ENCODE measurements at regions not wholly inside any gene's neighbourhood (a gene's known extent, or its start where the extent isn't known, plus 50 kb on each side); places are given as distances from the start of the nearest gene placed in this dataset.

DNA sequence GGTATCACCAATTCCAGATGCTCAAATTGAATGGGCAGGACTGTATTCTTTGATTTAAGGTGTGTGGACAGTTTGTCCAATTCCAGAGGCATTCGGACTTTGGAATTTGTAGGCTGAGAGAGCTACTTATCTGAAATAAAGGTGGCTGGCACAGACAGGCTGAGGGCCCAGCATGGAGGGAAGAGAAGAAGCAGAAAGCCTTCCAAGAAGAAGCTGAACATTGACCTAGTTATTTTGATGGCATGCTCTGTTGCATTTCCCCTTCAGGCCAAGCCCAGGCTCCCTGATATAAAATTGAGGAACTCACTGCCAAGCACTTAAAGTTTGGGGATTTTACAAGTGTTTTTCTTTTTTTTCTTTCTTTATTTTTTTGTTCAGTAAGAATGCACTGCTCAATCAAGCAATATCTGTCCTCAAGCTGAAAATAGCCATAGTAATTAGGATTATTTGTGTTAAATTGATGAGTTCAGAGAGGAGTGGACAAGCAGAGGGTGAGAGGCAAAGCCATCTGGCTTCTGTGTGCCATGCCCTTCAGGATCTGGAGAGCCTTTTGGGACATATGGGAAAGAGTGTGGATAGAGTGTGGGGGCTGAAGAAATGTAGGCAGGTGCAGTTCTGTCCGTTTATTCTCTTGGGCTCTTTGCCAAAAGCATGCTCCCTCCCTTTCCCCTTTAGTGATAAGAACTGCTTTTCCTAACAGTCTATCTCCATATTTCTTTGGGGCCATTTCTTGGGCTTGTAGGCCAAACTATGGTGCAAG, 148.9 kb downstream of the OXSM start:
- no peaks in the 10 kb centered on the region for H3K36me3 ChIP-seq (ENCODE audit: low read depth)
- no peak overlapping the region for H3K27ac ChIP-seq (ENCODE audit: poor library complexity, severe bottlenecking)
- H3K4me3 ChIP-seq (ENCODE audit: severe bottlenecking): no peak overlapping the region
- H3K27me3 ChIP-seq (ENCODE audit: insufficient read depth, poor library complexity, severe bottlenecking): no peaks in the 10 kb centered on the region
- TF ChIP-seq, protein P1, sequence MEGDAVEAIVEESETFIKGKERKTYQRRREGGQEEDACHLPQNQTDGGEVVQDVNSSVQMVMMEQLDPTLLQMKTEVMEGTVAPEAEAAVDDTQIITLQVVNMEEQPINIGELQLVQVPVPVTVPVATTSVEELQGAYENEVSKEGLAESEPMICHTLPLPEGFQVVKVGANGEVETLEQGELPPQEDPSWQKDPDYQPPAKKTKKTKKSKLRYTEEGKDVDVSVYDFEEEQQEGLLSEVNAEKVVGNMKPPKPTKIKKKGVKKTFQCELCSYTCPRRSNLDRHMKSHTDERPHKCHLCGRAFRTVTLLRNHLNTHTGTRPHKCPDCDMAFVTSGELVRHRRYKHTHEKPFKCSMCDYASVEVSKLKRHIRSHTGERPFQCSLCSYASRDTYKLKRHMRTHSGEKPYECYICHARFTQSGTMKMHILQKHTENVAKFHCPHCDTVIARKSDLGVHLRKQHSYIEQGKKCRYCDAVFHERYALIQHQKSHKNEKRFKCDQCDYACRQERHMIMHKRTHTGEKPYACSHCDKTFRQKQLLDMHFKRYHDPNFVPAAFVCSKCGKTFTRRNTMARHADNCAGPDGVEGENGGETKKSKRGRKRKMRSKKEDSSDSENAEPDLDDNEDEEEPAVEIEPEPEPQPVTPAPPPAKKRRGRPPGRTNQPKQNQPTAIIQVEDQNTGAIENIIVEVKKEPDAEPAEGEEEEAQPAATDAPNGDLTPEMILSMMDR (IDR thresholded peaks at IDR 0.05; ENCODE audit: poor library complexity, severe bottlenecking): no peak
- ATAC-seq (ENCODE audit: low read depth): no peak
- no peaks in the 10 kb centered on the region for H3K4me1 ChIP-seq (ENCODE audit: insufficient read depth, poor library complexity, severe bottlenecking)
- no peak for DNase-seq (ENCODE audit: low spot score)
- no peaks in the 10 kb centered on the region for H3K9me3 ChIP-seq (ENCODE audit: severe bottlenecking)

DNA sequence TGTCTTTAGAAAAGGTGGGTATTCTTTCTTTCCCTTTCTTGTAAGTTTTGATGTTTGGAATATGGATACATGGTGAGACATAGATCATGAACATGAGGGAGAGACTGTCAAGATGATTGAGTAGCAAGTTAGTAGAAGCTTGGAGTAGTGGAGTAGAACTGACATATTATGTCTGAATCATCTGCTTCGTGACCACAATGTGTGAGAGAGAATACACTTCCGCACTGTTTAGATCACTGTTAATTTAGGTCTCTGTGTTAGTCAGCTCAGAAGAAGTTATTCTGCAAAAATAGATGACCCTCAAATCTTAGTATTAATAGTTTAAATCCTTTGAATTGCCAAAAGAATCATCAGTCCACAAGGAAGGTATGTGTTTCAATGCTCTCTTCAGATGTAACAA, 151.0 kb downstream of the OXSM start:
- ATAC-seq (ENCODE audit: low read depth) (no peak), DNase-seq (ENCODE audit: low spot score) (no peak)
- no peaks in the 10 kb centered on the region for H3K27me3 ChIP-seq (ENCODE audit: insufficient read depth, poor library complexity, severe bottlenecking)
- no peaks in the 10 kb centered on the region for H3K4me1 ChIP-seq (ENCODE audit: insufficient read depth, poor library complexity, severe bottlenecking)
- TF ChIP-seq, protein P1 (IDR thresholded peaks at IDR 0.05; ENCODE audit: poor library complexity, severe bottlenecking): no peak
- H3K27ac ChIP-seq (ENCODE audit: poor library complexity, severe bottlenecking): no peak overlapping the region
- H3K9me3 ChIP-seq (ENCODE audit: severe bottlenecking): no peaks in the 10 kb centered on the region
- H3K36me3 ChIP-seq (ENCODE audit: low read depth): no peaks in the 10 kb centered on the region
- H3K4me3 ChIP-seq (ENCODE audit: severe bottlenecking): no peak overlapping the region

DNA sequence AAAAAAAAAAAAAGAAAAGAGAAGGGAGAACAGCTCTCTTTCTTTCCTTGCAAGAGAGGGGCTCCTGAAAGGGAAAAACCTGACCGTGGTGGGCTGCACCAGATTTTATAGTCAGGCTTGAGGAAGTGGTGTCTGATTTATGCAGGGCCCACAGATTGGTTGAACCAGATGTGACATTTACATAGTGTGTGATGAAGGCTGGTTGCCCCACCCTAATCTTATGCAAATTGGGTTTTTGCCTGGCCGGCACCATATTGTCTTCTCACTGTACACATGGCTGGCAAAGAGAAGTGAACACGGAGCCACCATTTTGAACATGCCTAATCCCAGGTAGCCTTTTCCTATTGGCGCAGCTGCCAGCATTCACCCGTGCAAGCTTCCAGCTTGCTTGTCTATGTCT, 154.4 kb downstream of the OXSM start:
- TF ChIP-seq, protein P1 (IDR thresholded peaks at IDR 0.05; ENCODE audit: poor library complexity, severe bottlenecking): no peak
- no peak overlapping the region for H3K4me3 ChIP-seq (ENCODE audit: severe bottlenecking)
- no peaks in the 10 kb centered on the region for H3K27me3 ChIP-seq (ENCODE audit: insufficient read depth, poor library complexity, severe bottlenecking)
- H3K27ac ChIP-seq (ENCODE audit: poor library complexity, severe bottlenecking): no peak overlapping the region
- H3K36me3 ChIP-seq (ENCODE audit: low read depth): no peaks in the 10 kb centered on the region
- no peaks in the 10 kb centered on the region for H3K9me3 ChIP-seq (ENCODE audit: severe bottlenecking)
- no peaks in the 10 kb centered on the region for H3K4me1 ChIP-seq (ENCODE audit: insufficient read depth, poor library complexity, severe bottlenecking)
- DNase-seq (ENCODE audit: low spot score): no peak
- ATAC-seq (ENCODE audit: low read depth): no peak

DNA sequence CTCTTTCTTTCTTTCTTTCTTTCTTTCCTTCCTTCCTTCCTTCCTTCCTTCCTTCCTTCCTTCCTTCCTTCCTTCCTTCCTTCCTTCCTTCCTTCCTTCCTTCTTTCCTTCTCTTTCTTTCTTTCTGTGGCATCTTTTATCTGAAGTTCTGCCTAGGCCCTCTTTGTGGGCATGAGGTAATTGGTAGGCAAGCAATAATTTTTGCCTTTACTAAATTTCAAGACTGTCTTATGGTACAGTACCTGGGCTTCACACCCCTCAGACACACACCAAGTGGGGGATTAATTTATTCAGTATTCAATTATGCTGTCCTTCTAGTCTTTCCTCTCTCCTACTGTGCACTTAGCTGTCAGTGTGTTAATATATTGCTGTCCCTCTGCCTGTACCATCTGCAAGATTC, 155.5 kb downstream of the OXSM start:
- ATAC-seq (ENCODE audit: low read depth) (no peak), DNase-seq (ENCODE audit: low spot score) (no peak)
- H3K4me3 ChIP-seq (ENCODE audit: severe bottlenecking): no peak overlapping the region
- no peaks in the 10 kb centered on the region for H3K27me3 ChIP-seq (ENCODE audit: insufficient read depth, poor library complexity, severe bottlenecking)
- no peaks in the 10 kb centered on the region for H3K36me3 ChIP-seq (ENCODE audit: low read depth)
- H3K4me1 ChIP-seq (ENCODE audit: insufficient read depth, poor library complexity, severe bottlenecking): no peaks in the 10 kb centered on the region
- H3K9me3 ChIP-seq (ENCODE audit: severe bottlenecking): no peaks in the 10 kb centered on the region
- H3K27ac ChIP-seq (ENCODE audit: poor library complexity, severe bottlenecking): no peak overlapping the region
- TF ChIP-seq, protein P1 (IDR thresholded peaks at IDR 0.05; ENCODE audit: poor library complexity, severe bottlenecking): no peak

DNA sequence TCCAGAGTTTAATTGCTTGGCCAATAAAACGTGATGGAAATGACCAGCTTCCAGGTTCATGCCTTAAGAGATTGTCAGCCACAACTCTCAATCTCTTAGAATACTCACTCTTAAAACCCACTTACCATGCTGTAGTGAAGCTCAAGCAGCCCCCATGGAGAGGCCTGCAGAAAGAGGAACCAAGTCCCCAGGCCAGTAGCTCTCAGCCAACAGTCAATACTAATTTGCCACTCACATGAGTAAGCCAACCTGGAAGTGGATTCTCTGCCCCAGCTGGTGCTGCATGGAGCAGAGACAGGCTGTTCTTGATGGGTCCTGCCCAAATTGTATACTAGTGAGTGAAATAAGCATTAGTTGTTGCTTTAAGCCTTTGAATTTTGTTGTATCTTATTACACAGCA, 155.9 kb downstream of the OXSM start:
- Histone ChIP-seq H3K4me1 (ENCODE audit: insufficient read depth, poor library complexity, severe bottlenecking) (no peaks in the 10 kb centered on the region), H3K36me3 (ENCODE audit: low read depth) (no peaks in the 10 kb centered on the region), H3K4me3 (ENCODE audit: severe bottlenecking) (no peak overlapping the region), H3K9me3 (ENCODE audit: severe bottlenecking) (no peaks in the 10 kb centered on the region), H3K27ac (ENCODE audit: poor library complexity, severe bottlenecking) (no peak overlapping the region), H3K27me3 (ENCODE audit: insufficient read depth, poor library complexity, severe bottlenecking) (no peaks in the 10 kb centered on the region)
- no peak for DNase-seq (ENCODE audit: low spot score)
- TF ChIP-seq, protein P1 (IDR thresholded peaks at IDR 0.05; ENCODE audit: poor library complexity, severe bottlenecking): no peak
- no peak for ATAC-seq (ENCODE audit: low read depth)
